ENCODE measurements at regions not wholly inside any gene's neighbourhood (a gene's known extent, or its start where the extent isn't known, plus 50 kb on each side); places are given as distances from the start of the nearest gene placed in this dataset.

GRCh38 chr15:38897551-38897950, 332.9 kb upstream of the RASGRP1 start:
- no peak for TF ChIP-seq CSDC2 (CRISPR knock-in tag; IDR thresholded peaks at IDR 0.05)
- TF ChIP-seq ZFP3 (CRISPR knock-in tag; IDR thresholded peaks at IDR 0.05), result no peak
- TF ChIP-seq PATZ1 (CRISPR knock-in tag; IDR thresholded peaks at IDR 0.05; ENCODE audit: borderline replicate concordance), result no peak
- TF ChIP-seq TSHZ2 (CRISPR knock-in tag; IDR thresholded peaks at IDR 0.05), result no peak
- no peak for TF ChIP-seq GLIS3 (CRISPR knock-in tag; IDR thresholded peaks at IDR 0.05)
- no peak for TF ChIP-seq CSRNP3 (CRISPR knock-in tag; IDR thresholded peaks at IDR 0.05)
- TF ChIP-seq POU6F1 (CRISPR knock-in tag; IDR thresholded peaks at IDR 0.05; ENCODE audit: borderline replicate concordance, low read depth), result no peak
- no peak for TF ChIP-seq ZNF70 (CRISPR knock-in tag; IDR thresholded peaks at IDR 0.05)
- no peak for TF ChIP-seq RARB (CRISPR knock-in tag; IDR thresholded peaks at IDR 0.05)
- TF ChIP-seq PPARA (CRISPR knock-in tag; IDR thresholded peaks at IDR 0.05; ENCODE audit: borderline replicate concordance), result no peak
